Neural cell (in vitro differentiated cells): ENCODE measurements at regions not wholly inside any gene's neighbourhood (a gene's known extent, or its start where the extent isn't known, plus 50 kb on each side); places are given as distances from the start of the nearest gene placed in this dataset.

Experiments used
- EP300 ChIP-seq: fragments of 450-650 bp; conservative IDR thresholded peaks from 2 replicates; pipeline ENCODE4 v1.6.1; 2014; ENCODE audit warnings: antibody characterized with exemption, mild to moderate bottlenecking, moderate library complexity; ENCODE audit not compliant: poor library complexity, severe bottlenecking
- EZH2 ChIP-seq: fragments of 200-600, 300-800 bp; shearing (Covaris generic), sonication (generic); IDR thresholded peaks from 2 replicates; pipeline ENCODE4 v1.6.1; 2014; ENCODE audit warnings: antibody characterized with exemption, low read length, borderline replicate concordance, mild to moderate bottlenecking; ENCODE audit not compliant: insufficient read depth, poor library complexity, severe bottlenecking
- MXI1 ChIP-seq: fragments of 450-650 bp; conservative IDR thresholded peaks from 2 replicates; pipeline ENCODE4 v1.6.1; 2014; ENCODE audit warnings: antibody characterized with exemption, mild to moderate bottlenecking; ENCODE audit not compliant: poor library complexity, severe bottlenecking
- POLR2AphosphoS5 ChIP-seq: IDR thresholded peaks from 2 replicates; pipeline ENCODE4 v1.6.1; 2012
- RAD21 ChIP-seq: fragments of 450-650 bp; conservative IDR thresholded peaks from 2 replicates; pipeline ENCODE4 v1.6.1; 2014; ENCODE audit warnings: antibody characterized with exemption, mild to moderate bottlenecking, moderate library complexity
- SMC3 ChIP-seq: fragments of 450-650 bp; conservative IDR thresholded peaks from 2 replicates; pipeline ENCODE4 v1.6.1; 2014; ENCODE audit warnings: antibody characterized with exemption, mild to moderate bottlenecking, moderate library complexity; ENCODE audit not compliant: poor library complexity
- TAF1 ChIP-seq: IDR thresholded peaks from 2 replicates; pipeline ENCODE4 v1.6.1; 2012; ENCODE audit warnings: low read depth
- TF ChIP-seq, protein P1 (sequence below): fragments of 450-650 bp; IDR thresholded peaks from 2 replicates; pipeline ENCODE4 v1.5.1; 2014; ENCODE audit warnings: antibody characterized with exemption, mild to moderate bottlenecking, moderate library complexity; ENCODE audit not compliant: poor library complexity, severe bottlenecking
- TF ChIP-seq, protein P2 (sequence below): IDR thresholded peaks from 2 replicates; pipeline ENCODE4 v1.6.1; 2012; ENCODE audit warnings: borderline replicate concordance

DNA sequence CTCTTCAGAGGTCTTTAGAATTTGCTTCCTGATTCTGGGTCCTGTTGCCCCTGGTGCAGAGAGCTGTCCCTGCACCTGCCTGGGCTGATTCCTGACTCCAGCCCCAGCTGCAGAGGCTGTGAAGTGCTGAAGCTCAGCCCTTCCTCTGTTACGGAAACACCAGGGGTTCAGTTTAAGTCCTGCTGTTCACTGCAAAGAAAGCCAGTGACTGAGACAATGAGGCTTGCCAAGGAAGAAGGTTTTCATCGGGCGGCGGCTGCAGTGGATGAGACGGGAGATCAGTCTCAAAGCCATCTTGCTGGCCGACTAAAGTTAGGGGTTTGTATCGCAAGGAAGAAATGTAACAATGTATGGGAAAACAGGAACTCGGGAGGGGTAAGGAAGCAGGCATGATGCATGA, 142.4 kb upstream of the ZNF236 start:
- TF ChIP-seq, protein P1, sequence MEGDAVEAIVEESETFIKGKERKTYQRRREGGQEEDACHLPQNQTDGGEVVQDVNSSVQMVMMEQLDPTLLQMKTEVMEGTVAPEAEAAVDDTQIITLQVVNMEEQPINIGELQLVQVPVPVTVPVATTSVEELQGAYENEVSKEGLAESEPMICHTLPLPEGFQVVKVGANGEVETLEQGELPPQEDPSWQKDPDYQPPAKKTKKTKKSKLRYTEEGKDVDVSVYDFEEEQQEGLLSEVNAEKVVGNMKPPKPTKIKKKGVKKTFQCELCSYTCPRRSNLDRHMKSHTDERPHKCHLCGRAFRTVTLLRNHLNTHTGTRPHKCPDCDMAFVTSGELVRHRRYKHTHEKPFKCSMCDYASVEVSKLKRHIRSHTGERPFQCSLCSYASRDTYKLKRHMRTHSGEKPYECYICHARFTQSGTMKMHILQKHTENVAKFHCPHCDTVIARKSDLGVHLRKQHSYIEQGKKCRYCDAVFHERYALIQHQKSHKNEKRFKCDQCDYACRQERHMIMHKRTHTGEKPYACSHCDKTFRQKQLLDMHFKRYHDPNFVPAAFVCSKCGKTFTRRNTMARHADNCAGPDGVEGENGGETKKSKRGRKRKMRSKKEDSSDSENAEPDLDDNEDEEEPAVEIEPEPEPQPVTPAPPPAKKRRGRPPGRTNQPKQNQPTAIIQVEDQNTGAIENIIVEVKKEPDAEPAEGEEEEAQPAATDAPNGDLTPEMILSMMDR = no peak
- TF ChIP-seq, protein P2, sequence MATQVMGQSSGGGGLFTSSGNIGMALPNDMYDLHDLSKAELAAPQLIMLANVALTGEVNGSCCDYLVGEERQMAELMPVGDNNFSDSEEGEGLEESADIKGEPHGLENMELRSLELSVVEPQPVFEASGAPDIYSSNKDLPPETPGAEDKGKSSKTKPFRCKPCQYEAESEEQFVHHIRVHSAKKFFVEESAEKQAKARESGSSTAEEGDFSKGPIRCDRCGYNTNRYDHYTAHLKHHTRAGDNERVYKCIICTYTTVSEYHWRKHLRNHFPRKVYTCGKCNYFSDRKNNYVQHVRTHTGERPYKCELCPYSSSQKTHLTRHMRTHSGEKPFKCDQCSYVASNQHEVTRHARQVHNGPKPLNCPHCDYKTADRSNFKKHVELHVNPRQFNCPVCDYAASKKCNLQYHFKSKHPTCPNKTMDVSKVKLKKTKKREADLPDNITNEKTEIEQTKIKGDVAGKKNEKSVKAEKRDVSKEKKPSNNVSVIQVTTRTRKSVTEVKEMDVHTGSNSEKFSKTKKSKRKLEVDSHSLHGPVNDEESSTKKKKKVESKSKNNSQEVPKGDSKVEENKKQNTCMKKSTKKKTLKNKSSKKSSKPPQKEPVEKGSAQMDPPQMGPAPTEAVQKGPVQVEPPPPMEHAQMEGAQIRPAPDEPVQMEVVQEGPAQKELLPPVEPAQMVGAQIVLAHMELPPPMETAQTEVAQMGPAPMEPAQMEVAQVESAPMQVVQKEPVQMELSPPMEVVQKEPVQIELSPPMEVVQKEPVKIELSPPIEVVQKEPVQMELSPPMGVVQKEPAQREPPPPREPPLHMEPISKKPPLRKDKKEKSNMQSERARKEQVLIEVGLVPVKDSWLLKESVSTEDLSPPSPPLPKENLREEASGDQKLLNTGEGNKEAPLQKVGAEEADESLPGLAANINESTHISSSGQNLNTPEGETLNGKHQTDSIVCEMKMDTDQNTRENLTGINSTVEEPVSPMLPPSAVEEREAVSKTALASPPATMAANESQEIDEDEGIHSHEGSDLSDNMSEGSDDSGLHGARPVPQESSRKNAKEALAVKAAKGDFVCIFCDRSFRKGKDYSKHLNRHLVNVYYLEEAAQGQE = no peak
- TF ChIP-seq POLR2AphosphoS5 = no peak
- TF ChIP-seq RAD21 = no peak
- no peak for TF ChIP-seq TAF1
- no peak for TF ChIP-seq MXI1
- no peak for TF ChIP-seq EP300
- no peak for TF ChIP-seq SMC3
- TF ChIP-seq EZH2 = no peak
